H1 (cell line): ENCODE measurements at regions not wholly inside any gene's neighbourhood (a gene's known extent, or its start where the extent isn't known, plus 50 kb on each side); places are given as distances from the start of the nearest gene placed in this dataset.

ENCODE experiments used
- CTCF ChIA-PET: fragments of 300-600 bp; sonication (Branson Sonifier 250); formaldehyde crosslinking; loops from one replicate; lab custom pipeline; 2021; ENCODE audit not compliant: partially characterized antibody; lab: Charles Lee
- POLR2A ChIA-PET: fragments of 300-600 bp; sonication (Branson Sonifier 250); formaldehyde crosslinking; loops from one replicate; lab custom pipeline; 2021; ENCODE audit warnings: inconsistent platforms; ENCODE audit not compliant: partially characterized antibody; lab: Charles Lee
- DNase-seq, 2 experiments: peaks; one replicate each; pipeline versions ENCODE4 v3.0.0 to v3.0.0-alpha.2; 2010 to 2022; ENCODE audit warnings: low spot score in 2 of 2, low read depth in 1 of 2, mixed read lengths in 1 of 2
- FAIRE-seq: peaks from 2 replicates; lab custom pipeline; 2011; peaks lifted over from hg19 to GRCh38; lab: Jason Lieb, UNC
- H2AFZ ChIP-seq: 2 replicates; pipeline ENCODE4 v1.8.1; 2012; ENCODE audit warnings: low read length, inconsistent platforms
- H2AK5ac ChIP-seq: 2 replicates; pipeline ENCODE4 v1.6.1; 2013; ENCODE audit warnings: low read depth, low read length
- H2BK120ac ChIP-seq: replicated peaks from 2 replicates; pipeline ENCODE3; 2013; ENCODE audit warnings: low read depth, low read length, inconsistent platforms
- H2BK12ac ChIP-seq: 2 replicates; pipeline ENCODE4 v1.6.1; 2013; ENCODE audit warnings: low read depth, low read length
- H2BK15ac ChIP-seq: 2 replicates; pipeline ENCODE4 v1.6.1; 2013; ENCODE audit warnings: low read length
- H2BK20ac ChIP-seq: 2 replicates; pipeline ENCODE4 v1.6.1; 2013; ENCODE audit warnings: low read length
- H2BK5ac ChIP-seq: 2 replicates; pipeline ENCODE4 v1.6.1; 2013; ENCODE audit warnings: low read depth, low read length
- H3K14ac ChIP-seq: 2 replicates; pipeline ENCODE4 v1.6.1; 2013; ENCODE audit warnings: inconsistent platforms; ENCODE audit not compliant: insufficient read length
- H3K18ac ChIP-seq: 2 replicates; pipeline ENCODE4 v1.6.1; 2013; ENCODE audit warnings: low read length; ENCODE audit errors: extremely low read depth
- H3K23ac ChIP-seq: 2 replicates; pipeline ENCODE4 v1.6.1; 2013; ENCODE audit warnings: inconsistent platforms; ENCODE audit not compliant: insufficient read length
- H3K23me2 ChIP-seq: 2 replicates; pipeline ENCODE4 v1.6.1; 2013; ENCODE audit warnings: low read depth, low read length
- H3K27ac ChIP-seq: 2 replicates; pipeline ENCODE4 v1.6.1; 2011; ENCODE audit warnings: low read depth, low read length, inconsistent platforms
- H3K27me3 ChIP-seq, 4 experiments: replicated peaks in 1 of 4; 1 replicate in 1 of 4; 2 replicates in 3 of 4; pipeline versions ENCODE4 v1.6.1 to v1.8.1; 2011 to 2013; ENCODE audit warnings: low read length in 3 of 4, mild to moderate bottlenecking in 3 of 4, inconsistent platforms in 2 of 4, mixed read lengths in 2 of 4, moderate library complexity in 1 of 4; ENCODE audit not compliant: control insufficient read depth in 3 of 4, insufficient read depth in 3 of 4; ENCODE audit errors: extremely low read depth in 1 of 4
- H3K36me3 ChIP-seq, 4 experiments: 2 replicates each; pipeline versions ENCODE4 v1.6.1 to v1.8.1; 2011 to 2013; ENCODE audit warnings: mild to moderate bottlenecking in 4 of 4, low read length in 3 of 4, moderate library complexity in 2 of 4, control low read depth in 1 of 4, inconsistent platforms in 1 of 4; ENCODE audit not compliant: insufficient read depth in 4 of 4, control insufficient read depth in 2 of 4
- H3K4ac ChIP-seq: replicated peaks from 2 replicates; pipeline ENCODE3; 2013; ENCODE audit warnings: low read length, low read depth, mixed read lengths, inconsistent platforms; ENCODE audit not compliant: insufficient read length
- H3K4me1 ChIP-seq, 4 experiments: replicated peaks in 1 of 4; 1 replicate in 1 of 4; 2 replicates in 3 of 4; pipeline versions ENCODE4 v1.6.1 to v1.8.1; 2011 to 2013; ENCODE audit warnings: low read length in 3 of 4, inconsistent platforms in 2 of 4, mixed read lengths in 1 of 4; ENCODE audit not compliant: insufficient read depth in 4 of 4, control insufficient read depth in 3 of 4
- H3K4me2 ChIP-seq, 2 experiments: 2 replicates each; pipeline versions ENCODE4 v1.6.1 to v1.8.1; 2011 to 2013; ENCODE audit warnings: low read depth in 2 of 2, low read length in 2 of 2, control low read depth in 1 of 2, inconsistent platforms in 1 of 2, mild to moderate bottlenecking in 1 of 2; ENCODE audit not compliant: insufficient read depth in 1 of 2
- H3K4me3 ChIP-seq, 4 experiments: fragments of 200-600, 300-600 bp in 1 of 4; sonication (generic), shearing (Covaris generic), sonication (Bioruptor Twin) in 1 of 4; 2 replicates each; pipeline versions ENCODE4 v1.5.1 to v1.8.1; 2011 to 2016; ENCODE audit warnings: low read length in 4 of 4, low read depth in 3 of 4, control low read depth in 2 of 4, inconsistent platforms in 2 of 4, mild to moderate bottlenecking in 2 of 4, mixed read lengths in 1 of 4, moderate library complexity in 1 of 4; ENCODE audit not compliant: insufficient read depth in 2 of 4; ENCODE audit errors: extremely low read depth in 1 of 4
- H3K56ac ChIP-seq: replicated peaks from 2 replicates; pipeline ENCODE3; 2013; ENCODE audit warnings: low read depth, mild to moderate bottlenecking, mixed read lengths, low read length, inconsistent platforms; ENCODE audit not compliant: insufficient read length
- H3K79me1 ChIP-seq: 2 replicates; pipeline ENCODE4 v1.6.1; 2013; ENCODE audit warnings: low read depth, low read length, control low read depth
- H3K79me2 ChIP-seq, 2 experiments: 2 replicates each; pipeline versions ENCODE4 v1.6.1 to v1.8.1; 2012 to 2013; ENCODE audit warnings: low read length in 2 of 2, mild to moderate bottlenecking in 2 of 2, inconsistent platforms in 1 of 2; ENCODE audit not compliant: insufficient read depth in 2 of 2, control insufficient read depth in 1 of 2
- H3K9ac ChIP-seq, 4 experiments: replicated peaks in 1 of 4; 1 replicate in 1 of 4; 2 replicates in 3 of 4; pipeline versions ENCODE4 v1.6.1 to v1.8.1; 2011 to 2013; ENCODE audit warnings: low read depth in 3 of 4, low read length in 3 of 4, control low read depth in 2 of 4, mild to moderate bottlenecking in 2 of 4, moderate library complexity in 2 of 4, inconsistent platforms in 1 of 4; ENCODE audit errors: extremely low read depth in 1 of 4
- H3K9me3 ChIP-seq, 2 experiments: 2 replicates each; pipeline versions ENCODE4 v1.6.1 to v1.8.1; 2012 to 2013; ENCODE audit warnings: mild to moderate bottlenecking in 2 of 2, moderate library complexity in 2 of 2, control low read depth in 1 of 2, inconsistent platforms in 1 of 2, low read depth in 1 of 2, low read length in 1 of 2, mixed read lengths in 1 of 2; ENCODE audit not compliant: insufficient read depth in 2 of 2
- H4K20me1 ChIP-seq, 2 experiments: replicated peaks in 1 of 2; 2 replicates each; pipeline versions ENCODE3 to v1.8.1; 2011 to 2013; ENCODE audit warnings: inconsistent platforms in 2 of 2, low read length in 2 of 2, mild to moderate bottlenecking in 1 of 2; ENCODE audit not compliant: insufficient read depth in 2 of 2, control insufficient read depth in 1 of 2
- H4K5ac ChIP-seq: 2 replicates; pipeline ENCODE4 v1.6.1; 2013; ENCODE audit warnings: low read length, low read depth, mixed read lengths, inconsistent platforms; ENCODE audit not compliant: insufficient read length
- H4K8ac ChIP-seq: 2 replicates; pipeline ENCODE4 v1.8.0; 2013; ENCODE audit warnings: mild to moderate bottlenecking, moderate library complexity, low read length, inconsistent platforms; ENCODE audit not compliant: insufficient read depth; ENCODE audit errors: extremely low read depth
- H4K91ac ChIP-seq: replicated peaks from 2 replicates; pipeline ENCODE3; 2013; ENCODE audit warnings: low read length, mixed read lengths, inconsistent platforms; ENCODE audit not compliant: insufficient read length
- ATF2 ChIP-seq: IDR thresholded peaks from 2 replicates; pipeline ENCODE4 v1.6.1; 2012; ENCODE audit warnings: low read length, inconsistent platforms
- GTF2F1 ChIP-seq: IDR thresholded peaks from 2 replicates; pipeline ENCODE4 v1.6.1; 2012; ENCODE audit warnings: low read depth, low read length, improper control_type of control experiment, borderline replicate concordance
- PHF8 ChIP-seq: fragments of 200-600 bp; sonication (generic); conservative IDR thresholded peaks from 2 replicates; pipeline ENCODE4 v1.7.1; 2012; ENCODE audit warnings: low read depth, mild to moderate bottlenecking, inconsistent platforms, low read length, moderate library complexity
- RXRA ChIP-seq: IDR thresholded peaks from 2 replicates; pipeline ENCODE4 v1.6.1; 2011; ENCODE audit warnings: low read depth, mild to moderate bottlenecking, low read length, moderate library complexity; ENCODE audit not compliant: insufficient read depth
- SAP30 ChIP-seq: fragments of 300-600 bp; sonication (generic); IDR thresholded peaks from 2 replicates; pipeline ENCODE4 v1.7.1; 2012; ENCODE audit warnings: low read length, moderate library complexity, mild to moderate bottlenecking, inconsistent platforms; ENCODE audit not compliant: insufficient read depth, insufficient replicate concordance
- SIX5 ChIP-seq: IDR thresholded peaks from 2 replicates; pipeline ENCODE4 v1.6.1; 2011; ENCODE audit warnings: mild to moderate bottlenecking, low read depth, low read length
- TCF12 ChIP-seq: IDR thresholded peaks from 2 replicates; pipeline ENCODE4 v1.6.1; 2011; ENCODE audit warnings: low read depth, mild to moderate bottlenecking, low read length
- WGBS, 2 experiments: shearing (Covaris generic) in 1 of 2; methylation state at CpG; one replicate each; pipeline versions ENCODE4 v1.1.6 to v1.1.7; 2013 to 2015; ENCODE audit warnings: low lambda C conversion rate in 2 of 2, mixed read lengths in 2 of 2, inconsistent platforms in 1 of 2, low coverage in 1 of 2, missing lambda C conversion rate in 1 of 2; ENCODE audit not compliant: insufficient replicate concordance in 2 of 2, insufficient coverage in 1 of 2, insufficient read length in 1 of 2; ENCODE audit errors: extremely low coverage in 1 of 2, missing lambda C conversion rate in 1 of 2; 5-methylcytosine and 5-hydroxymethylcytosine counted together

GRCh38 chr17:10999484-10999883 is 161.6 kb upstream of the PIRT start:
- CTCF ChIA-PET = interaction anchor here (1.0 to 1.2 kb wide), 2 partner anchors 32 to 240 kb away, joined by 3 read pairs; no protein-coding TSS in a partner anchor
- no peak overlapping the region for H4K91ac ChIP-seq
- H2BK120ac ChIP-seq = no peak overlapping the region
- H3K9ac ChIP-seq = no peak overlapping the region
- no peak overlapping the region for H4K5ac ChIP-seq
- no peak overlapping the region for H2BK12ac ChIP-seq
- H3K4ac ChIP-seq = no peak overlapping the region
- WGBS, 2 experiments = 86% methylated on average over 1 of the region's 2 CpGs; no CpG with 5 or more reads in 1 of the 2 experiments
- POLR2A ChIA-PET = no interaction called here
- no peaks in the 10 kb centered on the region for H3K36me3 ChIP-seq
- no peak overlapping the region for H4K8ac ChIP-seq
- H2BK20ac ChIP-seq = no peak overlapping the region
- no peak overlapping the region for H3K4me2 ChIP-seq
- H3K14ac ChIP-seq = no peak overlapping the region
- H4K20me1 ChIP-seq = no peaks in the 10 kb centered on the region
- no peaks in the 10 kb centered on the region for H3K4me1 ChIP-seq
- H3K27ac ChIP-seq = no peak overlapping the region
- H3K23me2 ChIP-seq = no peaks in the 10 kb centered on the region
- DNase-seq (no peak), FAIRE-seq (no peak)
- no peak overlapping the region for H2AK5ac ChIP-seq
- H3K9me3 ChIP-seq = no peaks in the 10 kb centered on the region
- TF ChIP-seq ATF2 = no peak
- TF ChIP-seq SAP30 = no peak
- TF ChIP-seq RXRA = no peak
- TF ChIP-seq TCF12 = no peak
- no peak for TF ChIP-seq GTF2F1
- no peak for TF ChIP-seq SIX5
- TF ChIP-seq PHF8 = no peak
- H3K79me1 ChIP-seq = no peaks in the 10 kb centered on the region
- no peak overlapping the region for H3K56ac ChIP-seq
- H3K23ac ChIP-seq = no peak overlapping the region
- no peak overlapping the region for H2BK15ac ChIP-seq
- no peak overlapping the region for H3K18ac ChIP-seq
- H3K4me3 ChIP-seq = no peak overlapping the region
- H2BK5ac ChIP-seq = no peak overlapping the region
- H2AFZ ChIP-seq = no peak overlapping the region
- H3K27me3 ChIP-seq = no peaks in the 10 kb centered on the region
- H3K79me2 ChIP-seq = no peaks in the 10 kb centered on the region
